GM21528 (cell line): ENCODE measurements at regions not wholly inside any gene's neighbourhood (a gene's known extent, or its start where the extent isn't known, plus 50 kb on each side); places are given as distances from the start of the nearest gene placed in this dataset.
"Not testable (repeated sequence)": the region's sequence is repeated elsewhere in the genome, so short reads cannot be mapped to it uniquely, and the experiment has no call there.

Experiments used
- ATAC-seq: cut with Tn5 transposase; IDR thresholded peaks from one replicate; pipeline ENCODE4 v1.9.1; 2021; ENCODE audit warnings: mild to moderate bottlenecking, moderate library complexity; ENCODE audit not compliant: unreplicated experiment, low FRiP score

GRCh38 chr1:21385022-21385421 lies 54.9 kb upstream of the NBPF3 start:
- ATAC-seq: no peak

GRCh38 chr1:21384620-21385019 lies 55.3 kb upstream of the NBPF3 start:
- no peak for ATAC-seq

GRCh38 chr1:21383785-21384401 lies 56.0 kb upstream of the NBPF3 start:
- no peak for ATAC-seq

- no peak for ATAC-seq
Measured at GRCh38 chr1:21381354-21381753, 58.6 kb upstream of the NBPF3 start.

GRCh38 chr1:21380147-21380546 lies 59.8 kb upstream of the NBPF3 start:
- not testable (repeated sequence) for ATAC-seq

GRCh38 chr1:21379571-21379970 lies 60.4 kb upstream of the NBPF3 start:
- no peak for ATAC-seq

GRCh38 chr1:21378705-21379494 lies 61.0 kb upstream of the NBPF3 start:
- ATAC-seq: no peak

- no peak for ATAC-seq
Measured at GRCh38 chr1:21372383-21372782, 67.6 kb upstream of the NBPF3 start.

- ATAC-seq: no peak
Measured at GRCh38 chr1:21369905-21370304, 70.0 kb upstream of the NBPF3 start.

GRCh38 chr1:21368515-21369289 lies 71.2 kb upstream of the NBPF3 start:
- ATAC-seq: no peak

- ATAC-seq: not testable (repeated sequence)
Measured at GRCh38 chr1:21367973-21368514, 71.9 kb upstream of the NBPF3 start.

GRCh38 chr1:21366288-21366687 lies 73.6 kb upstream of the NBPF3 start:
- ATAC-seq: no peak

GRCh38 chr1:21365036-21365435 lies 74.8 kb upstream of the ECE1 start:
- ATAC-seq: no peak

GRCh38 chr1:21362096-21362495 lies 71.8 kb upstream of the ECE1 start:
- ATAC-seq: no peak

- no peak for ATAC-seq
Measured at GRCh38 chr1:21361506-21361905, 71.2 kb upstream of the ECE1 start.

- no peak for ATAC-seq
Measured at GRCh38 chr1:21357161-21357560, 66.9 kb upstream of the ECE1 start.

GRCh38 chr1:21355956-21356355 lies 65.7 kb upstream of the ECE1 start:
- no peak for ATAC-seq

GRCh38 chr1:21352586-21352985 lies 62.3 kb upstream of the ECE1 start:
- no peak for ATAC-seq

- ATAC-seq: no peak
Measured at GRCh38 chr1:21351901-21352300, 61.6 kb upstream of the ECE1 start.

GRCh38 chr1:21350202-21350885 lies 60.1 kb upstream of the ECE1 start:
- ATAC-seq: no peak

GRCh38 chr1:21349693-21350092 lies 59.4 kb upstream of the ECE1 start:
- ATAC-seq: no peak
